SKM-1 (cell line): ENCODE measurements at regions not wholly inside any gene's neighbourhood (a gene's known extent, or its start where the extent isn't known, plus 50 kb on each side); places are given as distances from the start of the nearest gene placed in this dataset.
A peak's percentile ranks its signal among the peaks of the same experiment; 100 is the strongest.
"Not testable (repeated sequence)": the region's sequence is repeated elsewhere in the genome, so short reads cannot be mapped to it uniquely, and the experiment has no call there.

Source experiments
- DNase-seq: peaks from one replicate; lab custom pipeline; 2025; ENCODE audit not compliant: unreplicated experiment; lab: John Stamatoyannopoulos, UW

DNA sequence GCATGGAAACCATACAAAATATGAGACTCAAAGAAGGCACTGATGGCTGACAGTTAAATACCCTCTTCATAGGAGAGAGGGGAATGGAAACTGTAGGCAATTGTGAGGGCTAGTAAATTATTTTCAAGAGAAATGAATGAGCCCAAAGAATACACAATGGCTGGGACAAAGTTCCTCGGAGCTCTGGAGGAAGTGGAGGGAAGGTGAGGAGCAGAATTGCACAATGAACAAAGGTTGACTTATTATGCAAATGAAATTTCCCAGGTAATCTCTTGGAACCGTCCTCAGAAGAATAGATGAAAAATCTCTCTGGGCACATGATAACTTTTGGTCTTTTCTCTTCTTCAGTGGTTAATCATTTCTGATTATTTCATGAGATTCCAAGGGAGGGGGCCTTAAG lies 202.6 kb upstream of the VCX start:
- no peak for DNase-seq

DNA sequence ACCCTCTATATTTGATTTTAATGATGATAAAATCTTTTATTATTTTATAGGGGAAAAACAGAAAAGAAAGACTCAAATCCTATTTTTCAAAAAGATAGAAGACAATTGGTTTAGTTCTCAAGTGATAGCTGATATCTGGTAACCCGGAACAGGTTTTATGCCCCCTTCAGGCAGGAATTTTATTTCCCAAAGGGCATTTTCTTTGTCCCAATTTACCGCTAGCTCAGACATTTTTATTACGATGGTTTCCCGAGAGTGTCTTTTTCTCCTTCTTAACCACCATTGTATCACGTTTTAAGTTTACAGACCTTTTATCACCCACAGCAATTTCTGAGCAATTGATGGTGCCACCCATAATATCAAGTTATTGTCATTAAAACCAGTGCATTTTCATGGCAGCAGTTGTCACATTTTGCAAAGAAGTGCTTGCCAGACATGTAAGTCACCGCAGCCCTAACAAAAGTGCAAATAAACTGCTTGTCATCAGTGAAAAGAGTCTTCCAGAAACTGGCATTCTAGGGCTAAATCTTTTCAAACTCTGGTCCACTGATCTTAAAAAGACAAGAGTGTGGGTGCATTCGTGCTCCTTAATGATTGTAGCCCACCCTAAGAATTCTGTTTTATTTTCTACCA lies 204.8 kb upstream of the VCX start:
- no peak for DNase-seq

DNA sequence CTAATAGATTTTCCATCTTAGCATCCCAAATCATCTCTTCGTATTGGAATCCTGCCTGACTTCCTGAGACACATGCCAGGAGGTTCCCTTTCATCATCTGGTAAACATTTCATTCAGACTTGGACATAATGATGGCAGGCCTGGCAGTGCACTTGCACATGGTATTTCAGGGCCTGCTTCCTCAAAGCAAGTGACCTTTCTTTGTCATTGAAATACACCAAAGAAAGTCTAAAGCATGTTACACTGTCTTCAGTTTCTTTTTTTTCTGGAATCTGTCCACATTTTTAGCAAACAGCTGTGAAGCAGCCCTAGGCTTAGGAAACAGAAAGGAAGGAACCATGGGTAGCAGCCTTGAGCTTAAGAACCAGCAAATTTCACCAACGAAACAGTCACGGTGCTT lies 205.9 kb upstream of the VCX start:
- no peak for DNase-seq

DNA sequence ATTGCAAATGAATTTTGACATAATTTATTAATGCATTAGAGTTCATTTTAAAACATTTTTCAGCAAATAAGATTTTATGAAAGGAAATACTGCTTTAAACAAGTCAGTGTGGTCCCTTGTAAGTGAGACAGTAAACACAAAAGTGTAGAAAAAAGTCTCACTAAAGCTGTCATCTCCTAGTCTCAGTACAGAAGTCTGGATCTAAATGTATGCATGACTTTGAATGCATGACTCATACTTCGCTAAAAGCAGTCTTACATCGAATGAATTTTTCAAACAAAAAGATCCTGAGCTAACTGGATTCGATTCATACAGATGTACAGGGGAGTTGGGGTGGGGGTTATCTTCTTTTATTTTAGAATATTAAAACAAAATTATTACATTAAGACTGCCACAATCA lies 207.4 kb upstream of the VCX start:
- no peak for DNase-seq

DNA sequence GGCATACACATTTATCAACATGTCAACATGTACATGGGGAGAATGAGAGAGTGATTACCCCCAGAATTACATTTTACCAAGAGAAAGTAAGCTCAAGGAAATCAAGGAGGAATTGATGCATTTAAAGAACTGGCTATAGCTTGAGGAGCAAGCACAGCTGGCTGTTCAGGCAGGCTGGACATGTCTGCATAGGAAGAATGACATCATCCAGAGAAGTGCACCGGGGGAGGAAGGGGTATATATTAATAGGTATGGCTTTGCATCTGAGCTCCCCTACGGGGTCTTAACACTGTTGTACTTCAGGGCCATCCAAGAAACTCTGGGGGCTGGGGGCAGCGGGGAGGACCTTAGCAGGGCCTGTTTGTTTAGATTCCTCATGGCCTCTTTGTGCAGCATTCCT lies 222.4 kb upstream of the VCX start:
- DNase-seq, result no peak

DNA sequence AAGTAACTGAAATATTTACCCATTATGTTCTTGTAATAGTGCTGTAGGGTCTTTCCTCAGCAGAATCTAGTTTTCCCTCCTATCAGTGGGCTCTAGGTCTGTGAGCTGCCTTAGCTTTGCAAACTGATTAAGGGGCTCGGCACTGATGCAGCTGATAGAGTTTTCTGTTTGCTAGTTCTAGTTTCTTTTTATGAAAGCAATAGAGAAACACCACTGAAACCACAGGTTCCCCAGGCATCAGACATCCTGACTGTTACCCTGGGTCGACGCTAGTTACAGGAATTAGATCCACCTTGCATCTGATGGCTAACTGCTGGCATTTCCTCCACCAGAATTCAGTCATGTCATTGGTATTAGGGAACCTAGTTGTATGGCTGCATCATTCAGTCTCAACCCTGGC lies 225.0 kb upstream of the VCX start:
- DNase-seq, result no peak

DNA sequence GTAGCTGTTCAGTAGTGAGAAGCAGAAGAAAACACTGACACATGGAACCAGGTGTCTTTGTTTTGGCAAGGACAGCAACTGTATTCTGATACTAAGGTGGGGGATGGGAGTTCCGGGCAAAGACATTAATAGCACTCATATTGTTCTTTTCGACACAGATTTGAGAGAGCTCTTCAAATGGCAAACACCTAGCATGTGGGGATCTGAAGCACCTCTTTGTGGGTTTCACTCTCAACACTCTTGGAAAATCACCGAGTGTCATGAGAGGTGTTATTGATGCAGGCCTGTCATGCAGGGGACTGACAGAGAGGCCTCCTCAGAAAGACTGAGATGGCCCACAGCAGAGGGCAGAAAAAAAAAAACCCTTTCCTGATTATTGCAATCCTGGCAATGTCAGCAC lies 228.4 kb upstream of the VCX start:
- no peak for DNase-seq

DNA sequence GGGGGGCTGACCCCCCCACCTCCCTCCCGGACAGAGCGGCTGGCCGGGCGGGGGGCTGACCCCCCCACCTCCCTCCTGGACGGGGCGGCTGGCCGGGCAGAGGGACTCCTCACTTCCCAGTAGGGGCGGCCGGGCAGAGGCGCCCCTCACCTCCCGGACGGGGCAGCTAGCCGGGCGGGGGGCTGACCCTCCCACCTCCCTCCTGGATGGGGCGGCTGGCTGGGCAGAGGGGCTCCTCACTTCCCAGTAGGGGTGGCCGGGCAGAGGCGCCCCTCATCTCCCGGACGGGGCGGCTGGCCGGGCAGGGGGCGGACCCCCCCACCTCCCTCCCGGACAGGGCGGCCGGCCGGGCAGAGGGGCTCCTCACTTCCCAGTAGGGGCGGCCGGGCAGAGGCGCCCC lies 234.3 kb upstream of the VCX start:
- not testable (repeated sequence) for DNase-seq

DNA sequence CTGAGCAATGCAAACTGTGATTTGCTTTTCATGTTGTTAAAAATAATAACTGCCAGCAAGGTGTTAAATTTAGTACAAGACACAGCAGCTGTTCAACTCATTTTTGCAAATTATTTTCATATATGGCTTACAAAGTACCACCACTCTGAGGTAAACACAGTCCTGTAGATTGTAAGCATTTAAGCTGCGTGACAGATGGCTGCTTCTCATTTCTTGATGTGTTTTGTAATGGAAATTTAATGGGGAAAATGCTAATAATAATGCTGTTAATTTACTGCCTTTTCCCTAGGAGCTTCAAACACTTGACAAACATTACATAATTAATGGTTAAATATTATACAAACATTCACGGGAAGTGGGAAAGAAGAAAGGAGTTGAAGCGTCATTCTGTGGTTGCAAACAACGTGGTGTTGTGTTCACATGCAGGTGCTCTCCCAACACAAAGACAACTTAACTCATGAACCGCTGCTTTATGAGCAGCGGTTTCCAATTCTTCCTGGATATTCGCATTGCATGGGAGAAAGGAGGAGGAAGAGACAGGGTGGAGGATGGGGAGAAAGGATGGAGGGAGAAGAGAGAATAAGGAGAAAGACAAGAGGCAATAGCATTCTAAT lies 236.8 kb upstream of the VCX start:
- no peak for DNase-seq

DNA sequence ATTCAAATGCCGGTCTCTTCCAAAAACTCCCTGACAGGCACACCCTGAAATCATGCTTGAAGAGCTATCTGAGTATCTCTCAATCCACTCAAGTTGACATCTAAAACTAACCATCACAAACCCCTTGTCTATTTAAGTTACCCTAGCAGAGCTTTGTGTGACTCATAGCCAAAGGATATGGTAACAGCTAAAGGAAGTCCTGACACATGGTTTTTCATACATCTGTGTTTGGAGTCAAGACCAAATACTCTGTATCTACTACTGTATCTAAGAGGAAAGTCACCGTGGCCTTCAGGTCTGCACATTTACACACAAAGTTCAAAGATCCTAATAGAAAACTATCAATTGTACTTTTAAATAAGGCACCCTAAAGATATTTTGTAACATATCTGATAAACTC lies 239.6 kb upstream of the VCX start:
- no peak for DNase-seq

DNA sequence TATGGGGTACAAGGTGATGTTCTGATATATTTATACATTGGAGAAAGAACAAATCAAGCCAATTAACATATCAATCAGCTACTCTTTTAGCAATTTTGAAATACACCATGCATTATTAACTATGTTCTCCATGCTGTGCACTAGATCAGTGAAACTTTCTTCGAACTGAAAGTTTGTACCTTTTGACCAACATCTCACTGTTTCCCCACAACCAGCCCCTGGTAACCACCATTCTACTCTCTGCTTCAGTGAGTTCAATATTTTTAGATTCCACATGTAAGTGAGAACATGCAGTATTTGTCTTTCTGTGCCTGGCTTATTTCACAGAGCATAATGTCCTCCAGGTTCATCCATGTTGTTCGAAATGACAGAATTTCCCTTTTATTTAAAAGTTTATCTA lies 246.1 kb upstream of the VCX start:
- no peak for DNase-seq

DNA sequence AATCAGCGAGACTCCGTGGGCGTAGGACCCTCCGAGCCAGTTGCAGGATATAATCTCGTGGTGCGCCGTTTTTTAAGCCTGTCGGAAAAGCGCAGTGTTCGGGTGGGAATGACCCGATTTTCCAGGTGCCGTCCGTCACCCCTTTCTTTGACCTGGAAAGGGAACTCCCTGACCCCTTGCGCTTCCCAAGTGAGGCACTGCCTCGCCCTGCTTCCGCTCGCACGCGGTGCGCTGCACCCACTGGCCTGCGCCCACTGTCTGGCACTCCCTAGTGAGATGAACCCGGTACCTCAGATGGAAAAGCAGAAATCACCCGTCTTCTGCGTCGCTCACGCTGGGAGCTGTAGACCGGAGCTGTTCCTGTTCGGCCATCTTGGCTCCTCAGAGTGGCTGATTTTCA lies 249.6 kb upstream of the VCX start:
- not testable (repeated sequence) for DNase-seq

DNA sequence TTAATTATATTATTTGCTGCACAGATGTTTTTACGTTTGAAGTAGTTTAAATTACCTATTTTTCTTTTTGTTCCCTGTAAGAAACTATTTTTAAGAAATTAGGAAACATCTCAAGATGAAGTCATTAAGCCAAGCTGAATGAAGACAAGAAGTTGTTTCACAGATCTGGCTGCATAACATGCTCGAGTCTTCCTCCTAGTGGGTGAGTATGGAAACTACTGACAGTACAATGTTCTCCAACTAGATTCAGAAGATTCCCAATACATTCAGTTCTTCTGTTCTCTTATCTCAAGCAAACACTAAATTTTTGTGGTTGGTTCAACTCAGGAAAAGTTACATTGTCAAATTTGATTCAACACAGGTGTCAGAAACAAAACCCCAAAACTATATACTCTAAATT lies 256.8 kb upstream of the VCX start:
- peak; percentile 0 for DNase-seq

DNA sequence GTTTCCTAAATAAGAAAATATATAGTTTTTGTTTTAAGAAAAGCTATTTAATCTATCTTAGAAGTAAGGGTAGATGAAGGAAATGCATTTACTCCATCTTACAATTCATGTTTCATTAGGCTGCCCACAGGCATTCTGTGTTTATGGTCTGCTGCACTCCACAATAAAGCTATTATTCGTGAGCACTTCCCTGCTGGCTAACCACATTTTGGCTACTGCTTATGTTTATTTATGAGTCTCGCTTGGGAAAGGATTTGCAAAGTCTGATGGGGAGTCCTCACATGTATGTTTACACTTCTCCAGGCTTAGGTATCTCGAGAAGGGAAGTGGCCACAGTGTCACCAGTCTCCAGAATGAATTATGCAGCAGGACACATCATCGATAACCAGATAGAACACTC lies 260.8 kb upstream of the VCX start:
- DNase-seq, result no peak

DNA sequence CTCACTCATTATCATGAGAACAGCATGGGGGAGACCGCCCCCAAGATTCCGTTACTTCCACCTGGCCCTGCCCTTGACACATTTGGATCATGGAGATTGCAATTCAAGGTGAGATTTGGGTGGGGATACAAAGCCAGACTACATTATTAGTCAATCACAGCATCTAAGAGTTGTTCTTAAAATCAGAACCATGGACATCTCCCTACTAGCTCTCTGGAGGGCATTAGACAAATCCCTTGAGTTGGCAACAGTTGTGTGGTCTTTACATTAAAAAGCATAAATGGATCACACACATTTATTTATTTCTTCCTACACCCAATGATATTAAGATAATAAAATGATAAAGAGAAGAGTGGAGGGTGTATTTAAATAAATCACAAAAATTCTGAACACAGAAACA lies 262.8 kb upstream of the VCX start:
- no peak for DNase-seq

DNA sequence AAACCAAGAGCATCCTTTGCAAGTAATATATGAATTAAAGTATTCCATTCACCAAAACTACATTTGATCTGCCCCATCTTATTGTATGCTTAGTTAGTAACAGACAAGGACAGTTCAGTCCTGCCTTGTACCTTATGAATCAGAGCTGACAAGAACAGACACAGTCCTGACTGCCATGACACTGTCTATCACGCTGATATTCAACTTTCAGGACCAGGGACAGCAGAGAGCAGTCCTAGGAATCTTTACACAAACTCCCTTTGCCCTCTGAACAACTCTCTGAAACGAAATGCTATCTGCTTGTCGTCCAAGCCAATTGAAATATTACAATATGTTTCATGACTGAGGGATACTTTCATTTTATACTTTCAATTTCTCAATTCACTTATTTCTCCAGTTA lies 268.6 kb upstream of the VCX start:
- no peak for DNase-seq

DNA sequence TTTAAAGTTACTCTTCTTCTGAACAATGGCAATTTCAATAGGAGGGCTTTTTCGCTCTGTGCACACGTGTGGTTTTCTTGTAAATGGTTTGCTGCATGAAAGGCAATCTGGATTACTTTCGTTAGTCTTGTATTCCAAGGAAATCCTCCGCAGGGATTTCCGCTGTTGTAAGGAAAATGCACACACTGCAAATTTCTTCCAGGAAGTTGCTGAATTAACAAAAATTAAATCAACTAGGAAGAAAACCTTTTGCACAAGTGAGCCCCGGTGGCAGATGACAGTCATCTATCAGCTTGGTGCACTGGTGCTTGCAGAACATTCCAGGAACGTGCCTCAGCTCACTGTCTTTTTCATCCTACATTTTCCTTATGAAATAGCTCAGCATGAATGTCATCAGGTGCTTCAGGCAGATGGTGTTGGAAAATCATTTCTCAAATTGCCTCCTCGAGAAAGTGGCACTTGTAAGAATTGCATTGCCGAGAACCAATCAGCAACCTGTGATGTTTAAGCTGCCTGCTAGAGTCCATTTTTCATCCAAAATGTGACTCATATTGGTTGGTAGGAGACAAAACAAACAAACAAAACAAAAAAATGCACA lies 272.4 kb upstream of the VCX start:
- no peak for DNase-seq

DNA sequence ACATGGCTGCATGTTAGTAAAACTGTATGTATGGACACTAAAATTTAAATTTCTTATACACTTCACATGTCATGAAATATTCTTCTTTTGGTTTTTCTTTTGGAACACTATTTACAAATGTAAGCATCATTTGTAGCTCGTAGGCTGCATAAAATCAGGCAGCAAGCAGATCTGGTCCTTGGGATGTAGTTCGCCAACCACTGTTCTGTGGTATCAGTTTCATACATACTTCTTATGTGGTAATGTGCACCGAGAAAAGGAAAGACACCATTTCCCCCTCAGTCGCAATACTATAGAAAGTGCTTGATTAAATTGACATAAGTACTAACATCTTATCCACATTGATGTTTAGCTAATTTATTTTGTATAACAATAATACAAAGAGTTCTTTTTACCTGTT lies 274.4 kb upstream of the VCX start:
- no peak for DNase-seq

DNA sequence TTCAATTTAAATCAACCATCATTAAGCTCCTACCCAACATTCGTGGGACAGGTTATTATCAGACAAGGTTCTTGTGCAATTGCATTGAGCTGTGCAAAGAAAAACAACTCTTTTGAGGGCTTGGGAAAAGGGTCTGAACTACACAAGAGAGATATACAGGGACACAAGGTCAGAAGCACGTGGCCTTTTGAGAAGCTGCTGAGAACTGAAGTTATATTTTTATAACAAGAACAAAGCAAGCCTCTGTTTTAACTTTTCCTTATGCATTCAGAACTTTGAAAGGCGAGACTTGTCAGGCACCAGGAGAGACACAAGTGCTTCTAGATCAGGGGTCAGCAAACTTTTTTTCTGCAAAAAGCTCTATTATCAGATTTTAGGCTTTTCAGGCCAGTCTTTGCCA lies 274.8 kb upstream of the VCX start:
- no peak for DNase-seq

DNA sequence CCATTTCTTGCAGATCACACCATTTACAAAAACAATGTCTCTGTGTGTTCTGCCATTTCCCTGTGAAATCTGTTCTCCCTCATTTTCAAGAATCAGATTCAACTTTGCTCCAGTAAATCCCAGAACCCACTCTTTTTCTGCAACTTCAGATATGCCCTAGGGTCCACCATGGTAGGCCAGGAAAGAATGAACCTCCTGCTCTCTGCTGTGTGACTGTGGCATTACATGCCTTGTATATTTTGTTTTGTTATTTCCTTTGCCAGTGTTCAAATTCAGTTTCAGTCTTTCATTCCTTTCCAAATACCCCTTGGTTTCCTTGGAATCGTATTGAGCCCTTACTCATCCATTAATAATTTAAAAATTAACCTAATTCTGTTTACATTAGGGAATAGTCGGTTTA lies 290.2 kb upstream of the VCX start:
- DNase-seq, result no peak

DNA sequence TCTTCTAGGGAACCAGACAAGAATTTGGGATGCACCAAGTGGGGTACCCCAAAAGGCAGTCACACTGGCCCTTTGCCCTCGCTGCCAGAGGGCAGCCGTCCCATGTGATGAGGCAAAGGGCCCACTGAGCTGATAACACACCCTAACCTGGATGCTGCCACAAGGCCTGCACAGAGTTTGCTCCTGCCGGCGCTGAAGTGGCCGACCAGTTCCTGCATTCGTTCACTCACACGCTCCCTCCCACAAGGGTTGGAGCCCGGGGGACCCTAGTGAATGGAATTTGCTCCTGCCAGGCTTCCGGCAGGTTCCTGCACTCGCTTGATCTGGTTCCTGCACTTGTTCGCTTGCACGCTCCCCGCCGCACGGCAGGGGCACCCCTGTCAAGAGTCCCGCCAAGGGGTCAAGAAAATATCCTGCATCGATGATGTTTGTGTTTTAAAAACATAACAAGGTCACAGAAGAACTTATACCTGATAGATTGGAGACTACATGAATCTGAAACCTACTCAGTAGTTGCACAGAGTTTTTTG lies 296.4 kb upstream of the VCX start:
- no peak for DNase-seq

DNA sequence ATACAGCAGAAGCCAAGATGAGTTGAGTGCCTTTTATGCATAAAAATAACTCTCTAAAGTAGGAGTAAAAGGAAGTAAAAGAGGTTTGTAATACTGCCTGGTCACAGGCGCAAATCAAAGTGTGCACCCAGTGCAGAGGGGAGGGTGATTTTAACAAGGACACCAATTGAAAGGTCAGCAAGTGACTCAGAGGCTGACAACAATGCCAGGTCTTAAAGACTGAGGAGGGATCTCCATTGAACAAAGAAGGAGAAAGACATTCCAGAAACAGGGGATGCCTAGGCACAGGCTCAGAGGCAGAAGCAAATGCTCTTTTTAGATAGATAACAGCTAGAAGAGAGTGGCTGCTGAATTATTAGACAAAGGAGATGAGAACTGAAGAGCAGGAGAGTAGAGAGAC lies 297.4 kb upstream of the VCX start:
- no peak for DNase-seq
